IMR-90 (cell line): ENCODE measurements at regions not wholly inside any gene's neighbourhood (a gene's known extent, or its start where the extent isn't known, plus 50 kb on each side); places are given as distances from the start of the nearest gene placed in this dataset.

Experiments used
- BHLHE40 ChIP-seq: fragments of 150-350 bp; IDR thresholded peaks from 2 replicates; pipeline ENCODE4 v1.6.1; 2016; ENCODE audit warnings: mild to moderate bottlenecking, low read depth, low read length
- CEBPB ChIP-seq: IDR thresholded peaks from 2 replicates; pipeline ENCODE4 v1.6.1; 2012; ENCODE audit warnings: low read depth, low read length, improper control_type of control experiment
- CHD1 ChIP-seq: IDR thresholded peaks from 2 replicates; pipeline ENCODE4 v1.6.1; 2012; ENCODE audit warnings: low read depth, low read length, improper control_type of control experiment
- CTCF ChIP-seq: conservative IDR thresholded peaks from 2 replicates; pipeline ENCODE4 v1.5.1; 2012; ENCODE audit warnings: mild to moderate bottlenecking, low read depth, low read length, improper control_type of control experiment
- ELK1 ChIP-seq: fragments of 150-350 bp; IDR thresholded peaks from 2 replicates; pipeline ENCODE4 v1.6.1; 2016; ENCODE audit warnings: low read depth, mild to moderate bottlenecking, low read length, moderate library complexity, borderline replicate concordance
- MAFK ChIP-seq: IDR thresholded peaks from 2 replicates; pipeline ENCODE4 v1.6.1; 2012; ENCODE audit warnings: low read depth, low read length, improper control_type of control experiment
- MAZ ChIP-seq: IDR thresholded peaks from 2 replicates; pipeline ENCODE4 v1.6.1; 2012; ENCODE audit warnings: low read depth, mild to moderate bottlenecking, low read length, improper control_type of control experiment, moderate library complexity, borderline replicate concordance
- MXI1 ChIP-seq: IDR thresholded peaks from 2 replicates; pipeline ENCODE4 v1.6.1; 2012; ENCODE audit warnings: low read depth, mild to moderate bottlenecking, low read length, moderate library complexity, borderline replicate concordance
- POLR2A ChIP-seq: IDR thresholded peaks from 2 replicates; pipeline ENCODE4 v1.6.1; 2012; ENCODE audit warnings: mild to moderate bottlenecking, low read depth, low read length
- RAD21 ChIP-seq: IDR thresholded peaks from 2 replicates; pipeline ENCODE4 v1.6.1; 2012; ENCODE audit warnings: low read length, improper control_type of control experiment
- RCOR1 ChIP-seq: IDR thresholded peaks from 2 replicates; pipeline ENCODE4 v1.6.1; 2012; ENCODE audit warnings: mild to moderate bottlenecking, low read length, improper control_type of control experiment; ENCODE audit not compliant: insufficient replicate concordance
- RFX5 ChIP-seq: IDR thresholded peaks from 2 replicates; pipeline ENCODE4 v1.8.0; 2012; ENCODE audit warnings: low read depth, mild to moderate bottlenecking, low read length, moderate library complexity
- SMC3 ChIP-seq: fragments of 150-350 bp; IDR thresholded peaks from 2 replicates; pipeline ENCODE4 v1.6.1; 2016; ENCODE audit warnings: low read depth, mild to moderate bottlenecking, antibody characterized with exemption, low read length, moderate library complexity
- USF2 ChIP-seq: fragments of 150-350 bp; IDR thresholded peaks from 2 replicates; pipeline ENCODE4 v1.6.1; 2017; ENCODE audit warnings: mild to moderate bottlenecking, antibody characterized with exemption, low read length, low read depth

- no peak for TF ChIP-seq POLR2A
- TF ChIP-seq RCOR1, result no peak
- no peak for TF ChIP-seq CTCF
- TF ChIP-seq BHLHE40, result no peak
- no peak for TF ChIP-seq CEBPB
- no peak for TF ChIP-seq MXI1
- TF ChIP-seq ELK1, result no peak
- TF ChIP-seq RAD21, result no peak
- no peak for TF ChIP-seq MAFK
- TF ChIP-seq MAZ, result no peak
- TF ChIP-seq USF2, result no peak
- no peak for TF ChIP-seq RFX5
- TF ChIP-seq SMC3, result no peak
- no peak for TF ChIP-seq CHD1
Measured at GRCh38 chr6:154921482-154921881, 73.6 kb upstream of the TIAM2 start.
